ENCODE measurements at regions not wholly inside any gene's neighbourhood (a gene's known extent, or its start where the extent isn't known, plus 50 kb on each side); places are given as distances from the start of the nearest gene placed in this dataset.

GRCh38 chr5:54915466-54916027 lies 69.8 kb downstream of the ESM1 start:
- H3K27ac ChIP-seq (ENCODE audit: insufficient read depth, low read length) = no peak overlapping the region
- no peak overlapping the region for H3K4me3 ChIP-seq (replicated peaks in 1 of 4; ENCODE audit: control extremely low read depth in 1 of 4, insufficient read depth in 1 of 4, low read depth in 3 of 4, low read length in 4 of 4)
- H3K4me2 ChIP-seq (ENCODE audit: extremely low read depth, insufficient read depth, low read length) = no peak overlapping the region
- H3K79me2 ChIP-seq (ENCODE audit: control insufficient read depth, insufficient read depth, low read length) = no peaks in the 10 kb centered on the region
- H3K4me1 ChIP-seq (ENCODE audit: control insufficient read depth, extremely low read depth, insufficient read depth, low read length) = peaks cover 2% of the 10 kb centered on the region
- no peaks in the 10 kb centered on the region for H3K27me3 ChIP-seq (ENCODE audit: control insufficient read depth, insufficient read depth, low read length)
- no peak overlapping the region for H3K9ac ChIP-seq (ENCODE audit: insufficient read depth, low read length)
- H3K36me3 ChIP-seq (ENCODE audit: control insufficient read depth, insufficient read depth, low read length) = no peaks in the 10 kb centered on the region
- H3K9me3 ChIP-seq (ENCODE audit: control insufficient read depth, insufficient read depth, low read depth, low read length) = no peaks in the 10 kb centered on the region
- no peak overlapping the region for H2AFZ ChIP-seq (ENCODE audit: low read length)
- no peak for TF ChIP-seq EZH2 (IDR thresholded peaks at IDR 0.05; ENCODE audit: low read length, missing control alignments)
- TF ChIP-seq, protein P1, sequence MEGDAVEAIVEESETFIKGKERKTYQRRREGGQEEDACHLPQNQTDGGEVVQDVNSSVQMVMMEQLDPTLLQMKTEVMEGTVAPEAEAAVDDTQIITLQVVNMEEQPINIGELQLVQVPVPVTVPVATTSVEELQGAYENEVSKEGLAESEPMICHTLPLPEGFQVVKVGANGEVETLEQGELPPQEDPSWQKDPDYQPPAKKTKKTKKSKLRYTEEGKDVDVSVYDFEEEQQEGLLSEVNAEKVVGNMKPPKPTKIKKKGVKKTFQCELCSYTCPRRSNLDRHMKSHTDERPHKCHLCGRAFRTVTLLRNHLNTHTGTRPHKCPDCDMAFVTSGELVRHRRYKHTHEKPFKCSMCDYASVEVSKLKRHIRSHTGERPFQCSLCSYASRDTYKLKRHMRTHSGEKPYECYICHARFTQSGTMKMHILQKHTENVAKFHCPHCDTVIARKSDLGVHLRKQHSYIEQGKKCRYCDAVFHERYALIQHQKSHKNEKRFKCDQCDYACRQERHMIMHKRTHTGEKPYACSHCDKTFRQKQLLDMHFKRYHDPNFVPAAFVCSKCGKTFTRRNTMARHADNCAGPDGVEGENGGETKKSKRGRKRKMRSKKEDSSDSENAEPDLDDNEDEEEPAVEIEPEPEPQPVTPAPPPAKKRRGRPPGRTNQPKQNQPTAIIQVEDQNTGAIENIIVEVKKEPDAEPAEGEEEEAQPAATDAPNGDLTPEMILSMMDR (conservative IDR thresholded peaks at IDR 0.05 in 1 of 2, IDR thresholded peaks at IDR 0.05 in 1 of 2; ENCODE audit: low read depth in 1 of 2, low read length in 2 of 2) = no peak
- H4K20me1 ChIP-seq (ENCODE audit: control insufficient read depth, extremely low read depth, insufficient read depth, low read length) = no peaks in the 10 kb centered on the region
- DNase-seq (ENCODE audit: low read depth in 2 of 2) = no peak

- H3K9ac ChIP-seq (ENCODE audit: insufficient read depth, low read length) = no peak overlapping the region
- no peak overlapping the region for H3K4me3 ChIP-seq (replicated peaks in 1 of 4; ENCODE audit: control extremely low read depth in 1 of 4, insufficient read depth in 1 of 4, low read depth in 3 of 4, low read length in 4 of 4)
- no peak overlapping the region for H3K4me2 ChIP-seq (ENCODE audit: extremely low read depth, insufficient read depth, low read length)
- no peak overlapping the region for H2AFZ ChIP-seq (ENCODE audit: low read length)
- H4K20me1 ChIP-seq (ENCODE audit: control insufficient read depth, extremely low read depth, insufficient read depth, low read length) = no peaks in the 10 kb centered on the region
- DNase-seq (ENCODE audit: low read depth in 2 of 2) = no peak
- H3K36me3 ChIP-seq (ENCODE audit: control insufficient read depth, insufficient read depth, low read length) = no peaks in the 10 kb centered on the region
- no peaks in the 10 kb centered on the region for H3K27me3 ChIP-seq (ENCODE audit: control insufficient read depth, insufficient read depth, low read length)
- H3K4me1 ChIP-seq (ENCODE audit: control insufficient read depth, extremely low read depth, insufficient read depth, low read length) = peaks cover 6% of the 10 kb centered on the region
- TF ChIP-seq EZH2 (IDR thresholded peaks at IDR 0.05; ENCODE audit: low read length, missing control alignments) = no peak
- TF ChIP-seq, protein P1 (conservative IDR thresholded peaks at IDR 0.05 in 1 of 2, IDR thresholded peaks at IDR 0.05 in 1 of 2; ENCODE audit: low read depth in 1 of 2, low read length in 2 of 2) = no peak
- no peak overlapping the region for H3K27ac ChIP-seq (ENCODE audit: insufficient read depth, low read length)
- no peaks in the 10 kb centered on the region for H3K9me3 ChIP-seq (ENCODE audit: control insufficient read depth, insufficient read depth, low read depth, low read length)
- H3K79me2 ChIP-seq (ENCODE audit: control insufficient read depth, insufficient read depth, low read length) = no peaks in the 10 kb centered on the region
These were observed 73.4 kb downstream of the ESM1 start for GRCh38 chr5:54912021-54912420.

GRCh38 chr5:54909911-54910870 lies 75.2 kb downstream of the ESM1 start:
- Histone ChIP-seq H3K4me2 (ENCODE audit: extremely low read depth, insufficient read depth, low read length) (no peak overlapping the region), H3K4me3 (replicated peaks in 1 of 4; ENCODE audit: control extremely low read depth in 1 of 4, insufficient read depth in 1 of 4, low read depth in 3 of 4, low read length in 4 of 4) (no peak overlapping the region), H2AFZ (ENCODE audit: low read length) (no peak overlapping the region), H3K4me1 (ENCODE audit: control insufficient read depth, extremely low read depth, insufficient read depth, low read length) (peaks cover 4% of the 10 kb centered on the region), H4K20me1 (ENCODE audit: control insufficient read depth, extremely low read depth, insufficient read depth, low read length) (no peaks in the 10 kb centered on the region), H3K36me3 (ENCODE audit: control insufficient read depth, insufficient read depth, low read length) (no peaks in the 10 kb centered on the region), H3K27ac (ENCODE audit: insufficient read depth, low read length) (no peak overlapping the region), H3K27me3 (ENCODE audit: control insufficient read depth, insufficient read depth, low read length) (no peaks in the 10 kb centered on the region), H3K9ac (ENCODE audit: insufficient read depth, low read length) (no peak overlapping the region), H3K9me3 (ENCODE audit: control insufficient read depth, insufficient read depth, low read depth, low read length) (no peaks in the 10 kb centered on the region), H3K79me2 (ENCODE audit: control insufficient read depth, insufficient read depth, low read length) (no peaks in the 10 kb centered on the region)
- DNase-seq (ENCODE audit: low read depth in 2 of 2) = peak; percentile 70 to 84
- no peak for TF ChIP-seq EZH2 (IDR thresholded peaks at IDR 0.05; ENCODE audit: low read length, missing control alignments)
- TF ChIP-seq, protein P1 (conservative IDR thresholded peaks at IDR 0.05 in 1 of 2, IDR thresholded peaks at IDR 0.05 in 1 of 2; ENCODE audit: low read depth in 1 of 2, low read length in 2 of 2) = no peak
